ENCODE measurements at regions not wholly inside any gene's neighbourhood (a gene's known extent, or its start where the extent isn't known, plus 50 kb on each side); places are given as distances from the start of the nearest gene placed in this dataset.

- Mint-ChIP-seq H3K9me3 (no peaks in the 10 kb centered on the region), H3K4me3 (no peak overlapping the region), H3K36me3 (ENCODE audit: low read depth) (no peaks in the 10 kb centered on the region), H3K27ac (no peak overlapping the region), H3K4me1 (no peaks in the 10 kb centered on the region), H3K27me3 (no peaks in the 10 kb centered on the region)
- intact Hi-C loops (cut with micrococcal nuclease): no loop called here
- ATAC-seq (ENCODE audit: low read depth) (no peak), DNase-seq (no peak)
- ChIA-PET POLR2A (no interaction called here), CTCF (no interaction called here)
- TF ChIP-seq CTCF (IDR thresholded peaks at IDR 0.05): no peak
Observed at GRCh38 chr3:154792828-154793227, 287.3 kb upstream of the MME start.

GRCh38 chr3:154791611-154792010, 288.5 kb upstream of the MME start:
- POLR2A ChIA-PET: no interaction called here

GRCh38 chr3:154786724-154787123, 293.4 kb upstream of the MME start:
- H3K4me3 Mint-ChIP-seq: no peak overlapping the region
- H3K27ac Mint-ChIP-seq: no peak overlapping the region
- intact Hi-C loops (cut with micrococcal nuclease): no loop called here
- DNase-seq (no peak), ATAC-seq (ENCODE audit: low read depth) (no peak)
- no peaks in the 10 kb centered on the region for H3K36me3 Mint-ChIP-seq (ENCODE audit: low read depth)
- H3K27me3 Mint-ChIP-seq: no peaks in the 10 kb centered on the region
- POLR2A ChIA-PET: no interaction called here
- CTCF ChIA-PET: no interaction called here
- no peaks in the 10 kb centered on the region for H3K4me1 Mint-ChIP-seq
- no peak for TF ChIP-seq CTCF (IDR thresholded peaks at IDR 0.05)
- no peaks in the 10 kb centered on the region for H3K9me3 Mint-ChIP-seq

More at GRCh38 chr3:154791611-154792010, 288.5 kb upstream of the MME start:
- no peak overlapping the region for H3K27ac Mint-ChIP-seq
- H3K36me3 Mint-ChIP-seq (ENCODE audit: low read depth): no peaks in the 10 kb centered on the region
- no peak for DNase-seq
- ATAC-seq (ENCODE audit: low read depth): no peak
- no peaks in the 10 kb centered on the region for H3K4me1 Mint-ChIP-seq
- no peak for TF ChIP-seq CTCF (IDR thresholded peaks at IDR 0.05)
- no peaks in the 10 kb centered on the region for H3K27me3 Mint-ChIP-seq
- intact Hi-C loops (cut with micrococcal nuclease): no loop called here
- CTCF ChIA-PET: no interaction called here
- H3K4me3 Mint-ChIP-seq: no peak overlapping the region
- no peaks in the 10 kb centered on the region for H3K9me3 Mint-ChIP-seq

- Mint-ChIP-seq H3K27ac (no peak overlapping the region), H3K36me3 (ENCODE audit: low read depth) (no peaks in the 10 kb centered on the region), H3K4me3 (no peak overlapping the region), H3K27me3 (no peaks in the 10 kb centered on the region), H3K9me3 (no peaks in the 10 kb centered on the region), H3K4me1 (no peaks in the 10 kb centered on the region)
- intact Hi-C loops (cut with micrococcal nuclease): no loop called here
- CTCF ChIA-PET: no interaction called here
- DNase-seq: no peak
- no peak for TF ChIP-seq CTCF (IDR thresholded peaks at IDR 0.05)
- ATAC-seq (ENCODE audit: low read depth): no peak
- POLR2A ChIA-PET: no interaction called here
Observed at GRCh38 chr3:154783521-154783931, 296.6 kb upstream of the MME start.

GRCh38 chr3:154783061-154783460, 297.1 kb upstream of the MME start:
- ATAC-seq (ENCODE audit: low read depth): no peak

More at GRCh38 chr3:154783061-154783460, 297.1 kb upstream of the MME start:
- Mint-ChIP-seq H3K4me1 (no peaks in the 10 kb centered on the region), H3K36me3 (ENCODE audit: low read depth) (no peaks in the 10 kb centered on the region), H3K27ac (no peak overlapping the region), H3K4me3 (no peak overlapping the region), H3K27me3 (no peaks in the 10 kb centered on the region), H3K9me3 (no peaks in the 10 kb centered on the region)
- intact Hi-C loops (cut with micrococcal nuclease): no loop called here
- ChIA-PET POLR2A (no interaction called here), CTCF (no interaction called here)
- TF ChIP-seq CTCF (IDR thresholded peaks at IDR 0.05): no peak
- no peak for DNase-seq

All from activated B cell treated with CpG ODN at 0.5 μM for 24 hours (primary cell).